GM06990 (cell line): ENCODE measurements at regions not wholly inside any gene's neighbourhood (a gene's known extent, or its start where the extent isn't known, plus 50 kb on each side); places are given as distances from the start of the nearest gene placed in this dataset.

Experiments
- DNase-seq: peaks from one replicate; pipeline ENCODE4 v3.0.0-alpha.2; 2011; ENCODE audit not compliant: insufficient read length; ENCODE audit errors: extremely low read depth
- H3K27me3 ChIP-seq: replicated peaks from 2 replicates; pipeline ENCODE4 v1.6.0; 2011; ENCODE audit warnings: low read length; ENCODE audit not compliant: control insufficient read depth, insufficient read depth
- H3K36me3 ChIP-seq: 2 replicates; pipeline ENCODE4 v1.5.1; 2011; ENCODE audit warnings: low read length; ENCODE audit not compliant: control insufficient read depth, insufficient read depth
- H3K4me3 ChIP-seq: replicated peaks from 2 replicates; pipeline ENCODE4 v1.5.1; 2011; ENCODE audit warnings: low read depth, mild to moderate bottlenecking, control low read depth, low read length
- TF ChIP-seq, protein P1 (sequence below): IDR thresholded peaks from 2 replicates; pipeline ENCODE4 v1.5.1; 2011; ENCODE audit warnings: low read length, control low read depth, mild to moderate bottlenecking, inconsistent platforms; ENCODE audit not compliant: insufficient read depth, poor library complexity, severe bottlenecking

DNA sequence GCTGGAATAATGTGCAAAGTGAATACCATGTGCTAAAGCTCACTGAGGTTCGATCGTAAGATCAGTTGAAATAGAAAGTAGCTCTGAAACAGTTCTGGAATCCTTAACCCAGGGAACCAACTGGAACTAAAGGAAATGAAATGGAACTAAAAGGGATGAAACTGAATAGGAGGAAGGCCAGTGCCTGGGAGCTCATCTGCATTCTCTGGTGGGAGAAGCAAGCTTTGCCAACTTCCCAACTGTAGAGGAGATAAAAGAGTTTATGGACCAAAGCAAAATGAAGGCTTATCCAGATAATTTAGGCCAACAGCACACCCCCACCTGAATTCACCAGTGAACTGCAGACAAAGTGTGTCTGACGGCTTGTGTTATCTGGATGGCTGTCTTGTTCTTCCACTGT lies 188.6 kb upstream of the HABP2 start:
- TF ChIP-seq, protein P1, sequence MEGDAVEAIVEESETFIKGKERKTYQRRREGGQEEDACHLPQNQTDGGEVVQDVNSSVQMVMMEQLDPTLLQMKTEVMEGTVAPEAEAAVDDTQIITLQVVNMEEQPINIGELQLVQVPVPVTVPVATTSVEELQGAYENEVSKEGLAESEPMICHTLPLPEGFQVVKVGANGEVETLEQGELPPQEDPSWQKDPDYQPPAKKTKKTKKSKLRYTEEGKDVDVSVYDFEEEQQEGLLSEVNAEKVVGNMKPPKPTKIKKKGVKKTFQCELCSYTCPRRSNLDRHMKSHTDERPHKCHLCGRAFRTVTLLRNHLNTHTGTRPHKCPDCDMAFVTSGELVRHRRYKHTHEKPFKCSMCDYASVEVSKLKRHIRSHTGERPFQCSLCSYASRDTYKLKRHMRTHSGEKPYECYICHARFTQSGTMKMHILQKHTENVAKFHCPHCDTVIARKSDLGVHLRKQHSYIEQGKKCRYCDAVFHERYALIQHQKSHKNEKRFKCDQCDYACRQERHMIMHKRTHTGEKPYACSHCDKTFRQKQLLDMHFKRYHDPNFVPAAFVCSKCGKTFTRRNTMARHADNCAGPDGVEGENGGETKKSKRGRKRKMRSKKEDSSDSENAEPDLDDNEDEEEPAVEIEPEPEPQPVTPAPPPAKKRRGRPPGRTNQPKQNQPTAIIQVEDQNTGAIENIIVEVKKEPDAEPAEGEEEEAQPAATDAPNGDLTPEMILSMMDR = no peak
- Histone ChIP-seq H3K27me3 (no peaks in the 10 kb centered on the region), H3K36me3 (no peaks in the 10 kb centered on the region), H3K4me3 (no peak overlapping the region)
- no peak for DNase-seq

DNA sequence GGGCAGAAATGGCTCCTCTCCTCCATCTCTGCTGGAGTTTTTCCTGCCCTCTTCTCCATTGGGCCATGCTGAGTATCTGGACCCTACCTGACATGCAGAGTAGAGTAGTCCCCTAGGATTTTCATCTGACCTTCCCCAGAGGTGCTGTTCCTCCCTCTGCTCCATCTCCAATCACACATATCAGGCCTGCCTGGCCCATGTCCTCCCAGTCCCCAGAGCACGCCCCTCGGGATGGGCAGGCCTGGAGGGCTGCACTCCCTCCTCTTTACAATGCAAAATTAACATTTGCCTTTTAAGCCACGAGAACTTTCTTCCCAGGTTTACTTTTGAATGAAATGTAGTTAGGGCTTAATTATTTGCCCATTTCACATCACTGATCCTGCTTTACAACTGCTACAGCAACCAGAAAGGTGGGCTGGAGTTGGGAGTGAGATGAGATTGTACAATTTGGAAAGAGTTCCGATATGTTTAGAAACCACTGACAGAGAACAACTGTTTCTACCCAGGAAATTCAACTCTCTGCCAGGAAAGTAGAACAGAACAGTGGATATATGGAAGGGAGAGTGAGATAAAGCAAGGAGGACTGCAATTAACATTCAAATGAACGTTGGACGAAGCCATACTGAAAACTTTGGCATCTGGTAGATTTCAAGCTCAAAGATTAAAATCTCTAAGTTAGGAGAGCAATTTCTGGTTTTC lies 184.0 kb upstream of the HABP2 start:
- Histone ChIP-seq H3K4me3 (no peak overlapping the region), H3K27me3 (no peaks in the 10 kb centered on the region), H3K36me3 (no peaks in the 10 kb centered on the region)
- TF ChIP-seq, protein P1 = no peak
- no peak for DNase-seq

DNA sequence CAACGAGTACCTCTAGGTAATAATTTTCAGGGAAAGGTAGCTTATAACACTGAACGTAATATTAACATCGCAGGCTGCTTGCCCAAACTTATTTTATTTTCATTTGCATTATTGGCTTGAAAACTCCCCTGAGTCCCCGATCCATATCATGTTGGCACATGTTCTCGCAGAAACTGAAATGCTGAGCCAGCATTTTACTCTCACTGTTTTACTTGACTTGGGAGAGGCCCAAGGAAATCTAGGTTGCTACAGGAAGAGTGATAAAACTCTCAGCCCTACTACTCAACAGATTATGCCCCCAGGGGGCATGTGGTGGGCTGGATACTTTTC lies 183.5 kb upstream of the HABP2 start:
- no peak for DNase-seq
- no peaks in the 10 kb centered on the region for H3K27me3 ChIP-seq
- no peak overlapping the region for H3K4me3 ChIP-seq
- no peaks in the 10 kb centered on the region for H3K36me3 ChIP-seq
- TF ChIP-seq, protein P1 = no peak

DNA sequence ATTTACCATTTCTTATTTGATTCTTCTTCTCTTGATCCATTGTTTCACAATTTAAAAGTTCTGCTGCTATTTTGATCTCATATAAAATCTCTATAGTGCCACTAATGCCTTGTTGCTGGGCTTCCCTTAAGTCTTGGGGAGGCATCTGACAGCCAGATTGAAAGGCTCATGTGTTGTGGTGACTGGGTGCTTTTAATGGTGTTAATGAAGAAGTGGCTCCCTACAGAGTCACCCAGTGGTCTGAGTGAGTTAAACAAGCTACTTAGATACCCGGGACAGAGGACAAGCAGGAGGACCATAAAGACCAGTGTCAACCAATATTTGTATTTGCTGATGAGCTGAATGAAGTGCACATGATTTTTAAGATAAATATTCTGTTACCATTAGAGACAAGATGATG lies 176.4 kb upstream of the HABP2 start:
- Histone ChIP-seq H3K4me3 (no peak overlapping the region), H3K36me3 (no peaks in the 10 kb centered on the region), H3K27me3 (peaks cover 2% of the 10 kb centered on the region)
- DNase-seq = no peak
- TF ChIP-seq, protein P1 = no peak

DNA sequence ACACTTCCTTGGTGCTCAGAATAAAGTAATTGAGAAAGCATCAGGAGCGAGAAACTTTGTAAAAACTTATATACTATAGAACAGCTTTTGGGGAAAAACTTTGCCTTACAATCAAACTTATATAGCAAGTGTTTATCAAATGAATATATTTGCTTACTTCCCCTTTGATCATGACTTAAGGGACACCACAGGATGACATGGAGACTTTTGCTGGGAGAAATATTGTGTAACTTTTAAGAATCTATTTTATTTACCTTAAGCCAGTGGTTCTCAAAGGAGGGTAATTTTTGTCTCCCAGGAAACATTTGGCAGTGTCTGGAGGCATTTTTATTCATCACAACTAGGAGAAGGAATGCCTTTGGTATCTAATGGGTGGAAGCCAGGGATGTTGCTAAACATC lies 173.8 kb upstream of the HABP2 start:
- Histone ChIP-seq H3K4me3 (no peak overlapping the region), H3K36me3 (no peaks in the 10 kb centered on the region), H3K27me3 (peaks cover 2% of the 10 kb centered on the region)
- no peak for DNase-seq
- TF ChIP-seq, protein P1 = no peak

DNA sequence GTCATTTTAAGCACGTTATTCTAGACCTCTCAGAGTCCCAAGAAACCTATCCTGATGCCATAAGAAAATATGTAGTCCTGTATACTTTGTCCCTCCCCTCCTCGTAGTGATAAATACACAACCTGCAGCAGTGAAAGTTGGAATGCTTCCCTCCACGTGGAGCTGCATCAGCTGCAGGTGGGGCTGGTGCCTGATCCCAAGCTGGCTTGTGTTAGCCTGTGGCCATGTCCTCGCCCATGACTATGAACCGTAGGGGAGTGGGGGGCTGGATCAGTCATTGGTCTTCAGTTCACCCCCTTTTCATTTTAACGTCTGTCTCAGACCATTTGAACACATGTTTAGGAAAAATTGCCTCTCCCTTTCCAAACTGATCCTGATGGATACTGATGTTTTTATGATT lies 171.4 kb upstream of the HABP2 start:
- no peak for DNase-seq
- H3K4me3 ChIP-seq = no peak overlapping the region

More for the DNA sequence above, 171.4 kb upstream of the HABP2 start:
- H3K27me3 ChIP-seq = peaks cover 2% of the 10 kb centered on the region
- no peaks in the 10 kb centered on the region for H3K36me3 ChIP-seq
- TF ChIP-seq, protein P1 = no peak
